Kidney epithelial cell (primary cell): ENCODE measurements at regions not wholly inside any gene's neighbourhood (a gene's known extent, or its start where the extent isn't known, plus 50 kb on each side); places are given as distances from the start of the nearest gene placed in this dataset.

ENCODE experiments used
- DNase-seq: peaks from one replicate; pipeline ENCODE4 v3.0.0-alpha.2; 2010; ENCODE audit warnings: low read depth
- H3K27me3 ChIP-seq: 2 replicates; pipeline ENCODE4 v1.6.0; 2011; ENCODE audit warnings: low read length; ENCODE audit not compliant: control insufficient read depth, insufficient read depth
- H3K36me3 ChIP-seq: 2 replicates; pipeline ENCODE4 v1.5.1; 2011; ENCODE audit warnings: low read length; ENCODE audit not compliant: control insufficient read depth, insufficient read depth
- H3K4me3 ChIP-seq: 2 replicates; pipeline ENCODE4 v1.5.1; 2011; ENCODE audit warnings: low read depth, mild to moderate bottlenecking, control low read depth, low read length
- TF ChIP-seq, protein P1 (sequence below): IDR thresholded peaks from 2 replicates; pipeline ENCODE4 v1.5.1; 2011; ENCODE audit warnings: mild to moderate bottlenecking, moderate library complexity, low read length, control low read depth, inconsistent platforms; ENCODE audit not compliant: insufficient read depth, poor library complexity, severe bottlenecking

DNA sequence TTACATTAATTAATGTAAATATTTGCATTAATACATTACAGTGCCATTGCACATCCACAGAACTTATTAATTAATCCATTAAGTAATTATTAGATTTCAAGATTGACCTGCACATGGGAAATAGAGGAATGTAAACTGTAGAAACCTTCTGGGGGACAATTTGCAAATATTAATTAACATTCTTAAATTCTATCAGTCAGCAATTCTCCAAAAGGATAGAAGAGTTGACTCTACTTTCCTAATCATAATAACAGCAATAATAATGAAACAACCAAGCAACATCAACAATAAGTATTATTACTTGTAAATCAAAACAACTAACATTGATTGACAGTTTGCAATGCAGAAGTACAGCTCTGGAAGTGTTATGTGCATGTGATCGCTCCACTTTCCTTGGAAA lies 281.6 kb upstream of the CRIM1 start:
- no peak for DNase-seq
- Histone ChIP-seq H3K36me3 (no peaks in the 10 kb centered on the region), H3K27me3 (no peaks in the 10 kb centered on the region), H3K4me3 (no peak overlapping the region)
- TF ChIP-seq, protein P1, sequence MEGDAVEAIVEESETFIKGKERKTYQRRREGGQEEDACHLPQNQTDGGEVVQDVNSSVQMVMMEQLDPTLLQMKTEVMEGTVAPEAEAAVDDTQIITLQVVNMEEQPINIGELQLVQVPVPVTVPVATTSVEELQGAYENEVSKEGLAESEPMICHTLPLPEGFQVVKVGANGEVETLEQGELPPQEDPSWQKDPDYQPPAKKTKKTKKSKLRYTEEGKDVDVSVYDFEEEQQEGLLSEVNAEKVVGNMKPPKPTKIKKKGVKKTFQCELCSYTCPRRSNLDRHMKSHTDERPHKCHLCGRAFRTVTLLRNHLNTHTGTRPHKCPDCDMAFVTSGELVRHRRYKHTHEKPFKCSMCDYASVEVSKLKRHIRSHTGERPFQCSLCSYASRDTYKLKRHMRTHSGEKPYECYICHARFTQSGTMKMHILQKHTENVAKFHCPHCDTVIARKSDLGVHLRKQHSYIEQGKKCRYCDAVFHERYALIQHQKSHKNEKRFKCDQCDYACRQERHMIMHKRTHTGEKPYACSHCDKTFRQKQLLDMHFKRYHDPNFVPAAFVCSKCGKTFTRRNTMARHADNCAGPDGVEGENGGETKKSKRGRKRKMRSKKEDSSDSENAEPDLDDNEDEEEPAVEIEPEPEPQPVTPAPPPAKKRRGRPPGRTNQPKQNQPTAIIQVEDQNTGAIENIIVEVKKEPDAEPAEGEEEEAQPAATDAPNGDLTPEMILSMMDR = no peak

DNA sequence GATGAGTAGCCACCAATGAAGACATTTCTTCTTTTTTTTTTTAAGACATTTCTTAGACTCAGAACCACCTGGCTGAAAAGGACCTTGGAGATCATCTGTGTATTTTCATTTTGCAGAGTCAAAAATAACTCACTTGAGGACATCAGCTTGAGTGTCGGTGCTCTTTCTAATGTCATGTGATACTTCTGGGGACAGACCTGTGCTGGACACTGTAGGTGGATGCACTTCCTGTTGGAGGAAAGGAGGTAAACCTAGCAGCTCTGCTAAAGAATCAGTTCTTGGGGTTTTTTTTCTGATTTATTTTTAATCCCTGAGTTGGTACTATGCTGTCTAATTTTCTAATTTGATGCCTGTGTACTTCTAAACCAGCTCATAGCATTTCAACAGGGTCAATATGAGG lies 283.9 kb upstream of the CRIM1 start:
- Histone ChIP-seq H3K4me3 (no peak overlapping the region), H3K36me3 (no peaks in the 10 kb centered on the region)

DNA sequence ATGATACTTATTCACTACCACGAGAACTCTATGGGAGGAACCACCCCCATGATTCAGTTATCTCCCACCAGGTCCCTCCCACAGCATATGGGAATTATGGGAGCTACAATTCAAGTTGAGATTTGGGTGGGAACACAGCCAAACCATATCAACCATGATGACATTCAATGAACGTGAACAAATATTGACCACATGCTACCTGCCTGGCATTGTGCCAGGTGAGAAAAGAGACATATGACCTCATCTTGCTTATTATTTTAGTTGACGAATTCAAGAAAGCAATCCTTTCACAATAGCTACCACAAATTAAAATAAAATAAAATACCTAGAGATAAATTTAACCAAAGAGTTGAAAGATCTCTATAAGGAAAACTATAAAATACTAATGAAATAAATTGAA lies 286.5 kb upstream of the CRIM1 start:
- DNase-seq = no peak
- H3K4me3 ChIP-seq = no peak overlapping the region
- H3K36me3 ChIP-seq = no peaks in the 10 kb centered on the region
- H3K27me3 ChIP-seq = no peaks in the 10 kb centered on the region
- TF ChIP-seq, protein P1 = no peak

More for the DNA sequence above, 283.9 kb upstream of the CRIM1 start:
- H3K27me3 ChIP-seq = no peaks in the 10 kb centered on the region
- TF ChIP-seq, protein P1 = no peak
- no peak for DNase-seq

DNA sequence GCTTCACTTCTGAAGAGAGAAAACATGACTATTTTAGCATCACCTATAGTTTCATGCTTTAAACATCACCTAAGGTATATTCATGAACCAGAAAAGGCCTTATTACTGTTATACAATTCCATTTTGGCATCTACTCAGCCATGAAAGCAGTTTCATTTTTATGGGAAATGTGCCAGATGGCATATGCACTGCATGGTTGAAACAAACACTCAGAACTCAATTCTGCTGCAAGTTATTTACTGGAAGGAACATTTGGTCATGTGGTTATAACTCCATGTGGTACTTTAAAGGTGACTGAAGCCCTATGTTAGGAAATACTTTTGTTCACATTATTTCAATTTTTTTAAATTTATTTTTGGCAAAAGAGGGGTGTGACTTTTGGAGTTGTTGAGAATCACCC lies 287.5 kb upstream of the CRIM1 start:
- DNase-seq = no peak
- TF ChIP-seq, protein P1 = no peak
- Histone ChIP-seq H3K4me3 (no peak overlapping the region), H3K36me3 (no peaks in the 10 kb centered on the region), H3K27me3 (no peaks in the 10 kb centered on the region)

DNA sequence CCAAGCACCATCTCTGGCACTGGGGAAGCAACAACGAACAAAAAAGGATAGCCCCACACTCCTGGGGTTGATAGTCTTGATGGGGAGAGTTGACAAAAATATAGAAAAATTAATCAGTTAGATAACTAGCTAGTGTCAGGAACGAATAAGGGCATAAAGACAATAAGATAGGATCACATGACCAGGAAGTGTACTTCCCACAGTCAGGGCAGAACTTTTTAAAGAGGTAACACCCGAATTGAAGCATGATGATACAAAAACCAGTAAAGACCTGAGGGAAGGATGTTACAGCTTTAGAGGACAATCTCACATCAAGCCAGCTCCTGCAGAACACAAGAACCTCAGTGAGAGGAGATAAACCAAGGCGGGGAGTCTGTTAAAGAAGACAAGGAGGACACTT lies 295.4 kb upstream of the CRIM1 start:
- Histone ChIP-seq H3K27me3 (no peaks in the 10 kb centered on the region), H3K36me3 (no peaks in the 10 kb centered on the region), H3K4me3 (no peak overlapping the region)
- TF ChIP-seq, protein P1 = no peak
- no peak for DNase-seq

DNA sequence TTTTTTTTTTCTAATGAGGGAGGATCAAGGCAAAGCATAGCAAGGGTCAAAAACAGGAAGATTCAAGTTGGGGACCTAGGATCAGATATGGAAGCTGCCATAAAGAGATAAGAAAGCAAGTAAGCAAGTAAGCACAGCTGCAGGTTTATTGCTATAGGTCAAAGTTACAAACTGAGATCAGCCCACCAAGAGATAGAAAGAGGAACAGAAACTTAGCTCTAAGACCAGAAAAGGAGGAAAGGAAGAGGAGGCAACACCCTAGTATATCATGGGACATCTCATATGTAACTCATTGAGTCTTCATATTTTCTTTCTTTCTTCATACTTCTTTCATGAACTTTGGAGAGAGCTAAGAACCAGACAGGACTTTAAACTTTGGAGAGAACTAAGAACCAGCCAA lies 295.9 kb upstream of the CRIM1 start:
- DNase-seq = no peak
- Histone ChIP-seq H3K27me3 (no peaks in the 10 kb centered on the region), H3K4me3 (no peak overlapping the region), H3K36me3 (no peaks in the 10 kb centered on the region)
- TF ChIP-seq, protein P1 = no peak
